Effector memory CD8-positive, alpha-beta T cell (primary cell): ENCODE measurements at regions not wholly inside any gene's neighbourhood (a gene's known extent, or its start where the extent isn't known, plus 50 kb on each side); places are given as distances from the start of the nearest gene placed in this dataset.

Experiments used
- ATAC-seq: fragments of 150-1000 bp; cut with Tn5 transposase; replicated peaks from 2 replicates; pipeline ENCODE4 v1.10.0; 2021; ENCODE audit warnings: mild to moderate bottlenecking, moderate library complexity
- DNase-seq, 3 experiments: peaks; one replicate each; pipeline ENCODE4 v3.0.0; 2021
- H3K27ac Mint-ChIP-seq, 2 donors: one replicate each; pipeline ENCODE4 v1.8.0; 2022; ENCODE audit warnings: mild to moderate bottlenecking in 2 of 2, mixed read lengths in 2 of 2, moderate library complexity in 2 of 2
- H3K27me3 Mint-ChIP-seq, 2 donors: one replicate each; pipeline ENCODE4 v1.8.0; 2022; ENCODE audit warnings: mixed read lengths in 2 of 2
- H3K36me3 Mint-ChIP-seq: one replicate; pipeline ENCODE4 v1.8.0; 2022; ENCODE audit warnings: mild to moderate bottlenecking, moderate library complexity, mixed read lengths; ENCODE audit not compliant: insufficient read depth
- H3K4me1 Mint-ChIP-seq, 2 donors: one replicate each; pipeline ENCODE4 v1.8.0; 2022; ENCODE audit warnings: low read depth in 2 of 2, mixed read lengths in 2 of 2
- H3K4me3 Mint-ChIP-seq, 2 donors: one replicate each; pipeline ENCODE4 v1.8.0; 2022; ENCODE audit warnings: mild to moderate bottlenecking in 2 of 2, mixed read lengths in 2 of 2, moderate library complexity in 2 of 2
- H3K9me3 Mint-ChIP-seq, 2 donors: one replicate each; pipeline ENCODE4 v1.8.0; 2022; ENCODE audit warnings: mixed read lengths in 2 of 2

DNA sequence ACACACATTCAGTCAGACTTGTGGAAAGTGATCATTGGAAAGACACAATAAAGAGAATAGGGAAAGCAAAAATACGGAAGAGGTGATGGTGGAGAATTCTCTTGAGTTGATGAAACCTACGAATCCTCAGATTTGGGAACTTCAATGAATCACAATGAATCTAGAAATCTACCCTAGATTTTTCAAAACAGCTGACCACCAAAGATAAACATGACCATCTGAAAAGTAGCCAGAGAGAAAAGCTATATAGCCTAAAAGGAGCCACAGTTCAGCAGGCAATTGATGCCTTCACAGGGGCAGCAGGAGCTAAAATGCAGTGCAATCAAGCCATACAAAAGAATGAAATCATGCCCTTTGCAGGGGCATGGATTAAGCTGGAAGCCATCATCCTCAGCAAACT is 170.6 kb upstream of the RUNX1 start:
- peaks cover 15% of the 10 kb centered on the region in 2 donors for H3K4me1 Mint-ChIP-seq
- H3K4me3 Mint-ChIP-seq, result no peak overlapping the region
- no peak for ATAC-seq
- no peaks in the 10 kb centered on the region for H3K36me3 Mint-ChIP-seq
- no peaks in the 10 kb centered on the region for H3K27me3 Mint-ChIP-seq
- H3K9me3 Mint-ChIP-seq, result no peaks in the 10 kb centered on the region
- H3K27ac Mint-ChIP-seq, result no peak overlapping the region
- no peak for DNase-seq

DNA sequence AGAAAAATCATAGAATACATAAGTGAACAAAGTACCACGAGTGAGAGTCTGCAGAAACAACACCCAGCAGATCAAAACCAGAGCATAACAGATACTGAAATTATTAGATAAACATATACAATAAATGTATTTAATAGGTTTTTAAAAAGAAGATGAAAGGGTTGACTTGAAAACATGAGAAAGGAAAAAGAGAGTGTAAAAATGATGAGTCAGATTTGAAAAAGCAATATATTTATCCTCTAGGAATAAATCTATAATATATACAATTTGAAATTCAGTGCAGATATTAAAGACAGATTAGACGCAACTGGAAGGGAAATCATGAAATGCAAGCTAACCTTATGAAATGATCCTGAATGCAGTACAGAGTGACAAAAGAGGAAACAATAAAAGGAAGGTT is 170.2 kb upstream of the RUNX1 start:
- H3K4me3 Mint-ChIP-seq, result no peak overlapping the region
- H3K27me3 Mint-ChIP-seq, result no peaks in the 10 kb centered on the region
- DNase-seq (no peak), ATAC-seq (no peak)
- H3K9me3 Mint-ChIP-seq, result no peaks in the 10 kb centered on the region
- H3K36me3 Mint-ChIP-seq, result no peaks in the 10 kb centered on the region
- H3K27ac Mint-ChIP-seq, result no peak overlapping the region
- H3K4me1 Mint-ChIP-seq, result peaks cover 15% of the 10 kb centered on the region in 2 donors

GRCh38 chr21:35217504-35218060 is 168.5 kb upstream of the RUNX1 start:
- ATAC-seq (no peak), DNase-seq (no peak)
- H3K27me3 Mint-ChIP-seq, result peaks cover 5 to 10% of the 10 kb centered on the region in 2 donors
- H3K36me3 Mint-ChIP-seq, result no peaks in the 10 kb centered on the region
- no peaks in the 10 kb centered on the region for H3K9me3 Mint-ChIP-seq
- H3K4me1 Mint-ChIP-seq, result peaks cover 10% of the 10 kb centered on the region in 2 donors
- H3K27ac Mint-ChIP-seq, result no peak overlapping the region
- H3K4me3 Mint-ChIP-seq, result no peak overlapping the region

GRCh38 chr21:35216996-35217395 is 167.9 kb upstream of the RUNX1 start:
- ATAC-seq (no peak), DNase-seq (no peak)
- peaks cover 5 to 10% of the 10 kb centered on the region in 2 donors for H3K27me3 Mint-ChIP-seq
- no peak overlapping the region for H3K4me3 Mint-ChIP-seq
- no peaks in the 10 kb centered on the region for H3K9me3 Mint-ChIP-seq
- no peak overlapping the region for H3K27ac Mint-ChIP-seq
- no peaks in the 10 kb centered on the region for H3K36me3 Mint-ChIP-seq
- H3K4me1 Mint-ChIP-seq, result peaks cover 4% of the 10 kb centered on the region in 2 donors

DNA sequence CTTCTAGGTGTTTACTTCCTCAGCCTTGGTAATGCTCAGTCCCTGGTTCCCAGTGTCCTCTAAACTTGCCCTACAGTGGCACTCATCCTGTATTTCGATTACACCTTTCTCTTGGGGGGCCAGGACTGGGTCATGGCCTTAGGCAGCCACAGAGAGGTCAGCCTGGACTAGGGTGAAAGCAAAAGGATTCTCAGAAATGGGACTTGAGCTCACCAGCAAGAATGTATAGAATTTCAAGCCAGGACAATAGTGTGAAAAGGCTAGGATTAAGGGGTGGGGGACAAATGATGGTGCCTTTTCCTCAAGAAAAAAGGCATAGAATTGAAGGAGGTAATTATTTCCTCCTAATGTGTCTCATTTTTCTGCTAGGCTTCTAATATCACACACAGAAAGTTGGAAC is 166.8 kb upstream of the RUNX1 start:
- H3K4me3 Mint-ChIP-seq, result no peak overlapping the region

DNA sequence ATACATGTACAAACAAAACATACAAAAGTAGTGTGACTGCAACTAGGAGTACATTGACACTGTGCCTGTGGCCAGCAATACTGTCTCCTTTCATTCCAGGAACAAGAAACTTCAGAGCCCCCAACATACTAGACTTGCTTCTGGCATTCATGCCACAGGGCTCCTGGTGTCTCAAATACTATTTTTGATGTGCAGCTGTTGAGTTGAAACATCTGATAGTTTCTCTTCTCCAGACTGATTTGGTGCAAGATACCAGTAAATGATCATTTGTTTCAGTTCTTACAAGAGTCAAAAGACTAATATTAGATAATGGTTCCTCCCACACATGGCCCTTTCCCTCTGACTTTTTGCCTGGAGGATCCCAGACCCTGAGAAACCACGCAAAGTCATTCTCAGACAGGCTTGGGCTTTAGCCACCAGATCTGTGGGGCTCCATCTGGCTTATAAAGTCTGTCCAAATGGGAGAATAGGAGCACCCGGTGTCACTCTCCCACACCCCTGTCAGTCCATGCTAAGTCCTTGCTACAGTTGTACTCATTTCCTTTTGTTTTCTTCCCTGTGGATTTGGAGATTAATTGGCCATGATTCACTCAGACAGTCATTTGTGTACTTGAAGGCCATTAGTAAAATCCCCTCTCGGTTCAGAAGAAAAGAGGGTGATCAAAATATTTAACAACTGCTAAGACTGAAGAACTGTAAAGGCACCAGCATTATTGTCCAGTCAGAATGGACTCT is 163.5 kb upstream of the RUNX1 start:
- ATAC-seq, result no peak
- Mint-ChIP-seq H3K4me3 (no peak overlapping the region), H3K4me1 (no peaks in the 10 kb centered on the region), H3K27me3 (peaks cover 12 to 18% of the 10 kb centered on the region in 2 donors), H3K9me3 (peaks cover 0 to 5% of the 10 kb centered on the region in 2 donors), H3K36me3 (no peaks in the 10 kb centered on the region), H3K27ac (no peak overlapping the region)
- DNase-seq, result no peak

More for the DNA sequence above, 166.8 kb upstream of the RUNX1 start:
- DNase-seq (no peak), ATAC-seq (no peak)
- H3K36me3 Mint-ChIP-seq, result no peaks in the 10 kb centered on the region
- H3K27me3 Mint-ChIP-seq, result peaks cover 5 to 10% of the 10 kb centered on the region in 2 donors
- H3K9me3 Mint-ChIP-seq, result no peaks in the 10 kb centered on the region
- H3K4me1 Mint-ChIP-seq, result no peaks in the 10 kb centered on the region
- no peak overlapping the region for H3K27ac Mint-ChIP-seq

DNA sequence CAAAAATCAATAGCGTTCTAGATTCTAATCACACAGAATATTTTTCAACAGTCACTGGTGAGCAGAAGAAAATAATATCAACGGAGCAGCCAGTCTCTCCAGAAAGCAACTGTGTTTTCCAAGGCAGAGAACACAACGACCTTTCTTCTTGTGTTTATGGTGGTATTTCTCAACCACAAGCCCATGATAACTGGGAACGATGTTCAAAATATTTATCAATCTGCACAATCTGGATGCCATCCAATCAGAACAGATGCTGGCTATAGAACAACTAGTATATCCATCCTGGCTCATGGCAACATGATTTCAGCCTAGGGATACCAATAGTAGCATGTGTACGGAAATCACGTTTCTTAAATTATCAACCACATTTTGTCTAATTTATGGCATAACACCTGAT is 162.7 kb upstream of the RUNX1 start:
- H3K9me3 Mint-ChIP-seq, result peaks cover 0 to 5% of the 10 kb centered on the region in 2 donors
- H3K27ac Mint-ChIP-seq, result no peak overlapping the region
- DNase-seq (no peak), ATAC-seq (no peak)
- no peak overlapping the region for H3K4me3 Mint-ChIP-seq
- H3K27me3 Mint-ChIP-seq, result peaks cover 15 to 24% of the 10 kb centered on the region in 2 donors
- peaks cover 0 to under 1% of the 10 kb centered on the region in 2 donors for H3K4me1 Mint-ChIP-seq
- H3K36me3 Mint-ChIP-seq, result no peaks in the 10 kb centered on the region

- DNase-seq (no peak), ATAC-seq (no peak)
- H3K36me3 Mint-ChIP-seq, result no peaks in the 10 kb centered on the region
- H3K9me3 Mint-ChIP-seq, result peaks cover 0 to 5% of the 10 kb centered on the region in 2 donors
- peaks cover 29% of the 10 kb centered on the region in 2 donors for H3K27me3 Mint-ChIP-seq
- H3K4me3 Mint-ChIP-seq, result no peak overlapping the region
- no peak overlapping the region for H3K27ac Mint-ChIP-seq
- peaks cover 0 to 8% of the 10 kb centered on the region in 2 donors for H3K4me1 Mint-ChIP-seq
Measured at GRCh38 chr21:35210093-35210492, 161.0 kb upstream of the RUNX1 start.

GRCh38 chr21:35208810-35209517 is 159.9 kb upstream of the RUNX1 start:
- H3K36me3 Mint-ChIP-seq, result no peaks in the 10 kb centered on the region
- peaks cover 29 to 39% of the 10 kb centered on the region in 2 donors for H3K27me3 Mint-ChIP-seq
- ATAC-seq (no peak), DNase-seq (no peak)
- H3K27ac Mint-ChIP-seq, result no peak overlapping the region
- H3K4me3 Mint-ChIP-seq, result no peak overlapping the region
- H3K4me1 Mint-ChIP-seq, result peaks cover 0 to 11% of the 10 kb centered on the region in 2 donors
- H3K9me3 Mint-ChIP-seq, result peaks cover 0 to 5% of the 10 kb centered on the region in 2 donors

GRCh38 chr21:35208104-35208503 is 159.0 kb upstream of the RUNX1 start:
- DNase-seq, result no peak
- Mint-ChIP-seq H3K4me3 (no peak overlapping the region), H3K4me1 (peaks cover 0 to 11% of the 10 kb centered on the region in 2 donors), H3K27me3 (peaks cover 23 to 45% of the 10 kb centered on the region in 2 donors), H3K27ac (no peak overlapping the region), H3K36me3 (no peaks in the 10 kb centered on the region), H3K9me3 (peaks cover 0 to 5% of the 10 kb centered on the region in 2 donors)
- ATAC-seq, result no peak

GRCh38 chr21:35207322-35207721 is 158.2 kb upstream of the RUNX1 start:
- DNase-seq (no peak), ATAC-seq (no peak)
- peaks cover 19 to 40% of the 10 kb centered on the region in 2 donors for H3K27me3 Mint-ChIP-seq
- H3K36me3 Mint-ChIP-seq, result no peaks in the 10 kb centered on the region
- H3K9me3 Mint-ChIP-seq, result peaks cover 0 to 5% of the 10 kb centered on the region in 2 donors
- H3K27ac Mint-ChIP-seq, result no peak overlapping the region
- peaks cover 0 to 11% of the 10 kb centered on the region in 2 donors for H3K4me1 Mint-ChIP-seq
- no peak overlapping the region for H3K4me3 Mint-ChIP-seq

- Mint-ChIP-seq H3K27me3 (peaks cover 19 to 40% of the 10 kb centered on the region in 2 donors), H3K36me3 (no peaks in the 10 kb centered on the region), H3K4me1 (peaks cover 0 to 11% of the 10 kb centered on the region in 2 donors), H3K27ac (no peak overlapping the region), H3K9me3 (peaks cover 0 to 5% of the 10 kb centered on the region in 2 donors), H3K4me3 (no peak overlapping the region)
- no peak for ATAC-seq
- no peak for DNase-seq
Measured at GRCh38 chr21:35206141-35207125, 157.3 kb upstream of the RUNX1 start.
